ENCODE measurements at regions not wholly inside any gene's neighbourhood (a gene's known extent, or its start where the extent isn't known, plus 50 kb on each side); places are given as distances from the start of the nearest gene placed in this dataset.

GRCh38 chr10:108208732-108209131 is 1044.2 kb upstream of the SORCS1 start:
- H3K27ac ChIP-seq (replicated peaks in 1 of 4), result no peak overlapping the region

GRCh38 chr10:108208038-108208437 is 1043.5 kb upstream of the SORCS1 start:
- Histone ChIP-seq H3K36me3 (no peaks in the 10 kb centered on the region), H3K4me3 (no peak overlapping the region), H3K27me3 (no peaks in the 10 kb centered on the region), H3K27ac (replicated peaks in 1 of 4) (no peak overlapping the region), H3K9me3 (no peaks in the 10 kb centered on the region), H3K4me1 (no peaks in the 10 kb centered on the region)
- intact Hi-C loops (cut with DNase I), result no loop called here
- WGBS, result 85% methylated on average over 3 of the region's 3 CpGs
- DNase-seq (ENCODE audit: extremely low spot score), result no peak
- no peak for TF ChIP-seq EP300 (IDR thresholded peaks at IDR 0.05)
- TF ChIP-seq CTCF (IDR thresholded peaks at IDR 0.05), result no peak
- no peak for TF ChIP-seq POLR2AphosphoS5 (IDR thresholded peaks at IDR 0.05)
- TF ChIP-seq POLR2A (IDR thresholded peaks at IDR 0.05; ENCODE audit: low read depth), result no peak

More at GRCh38 chr10:108208732-108209131, 1044.2 kb upstream of the SORCS1 start:
- H3K4me3 ChIP-seq, result no peak overlapping the region
- intact Hi-C loops (cut with DNase I), result no loop called here
- no peaks in the 10 kb centered on the region for H3K9me3 ChIP-seq
- no peaks in the 10 kb centered on the region for H3K36me3 ChIP-seq
- no peaks in the 10 kb centered on the region for H3K27me3 ChIP-seq
- H3K4me1 ChIP-seq, result no peaks in the 10 kb centered on the region
- 84% methylated on average over 2 of the region's 2 CpGs for WGBS
- no peak for DNase-seq (ENCODE audit: extremely low spot score)
- TF ChIP-seq CTCF (IDR thresholded peaks at IDR 0.05) (no peak), POLR2AphosphoS5 (IDR thresholded peaks at IDR 0.05) (no peak), EP300 (IDR thresholded peaks at IDR 0.05) (no peak), POLR2A (IDR thresholded peaks at IDR 0.05; ENCODE audit: low read depth) (no peak)

GRCh38 chr10:108204528-108205305 is 1040.2 kb upstream of the SORCS1 start:
- no peaks in the 10 kb centered on the region for H3K4me1 ChIP-seq
- no peaks in the 10 kb centered on the region for H3K27me3 ChIP-seq
- no peaks in the 10 kb centered on the region for H3K9me3 ChIP-seq
- no peaks in the 10 kb centered on the region for H3K36me3 ChIP-seq
- no peak overlapping the region for H3K27ac ChIP-seq (replicated peaks in 1 of 4)
- intact Hi-C loops (cut with DNase I), result no loop called here
- no peak overlapping the region for H3K4me3 ChIP-seq
- no peak for TF ChIP-seq POLR2AphosphoS5 (IDR thresholded peaks at IDR 0.05)
- no peak for TF ChIP-seq POLR2A (IDR thresholded peaks at IDR 0.05; ENCODE audit: low read depth)
- peak in 2 of 3 experiments; percentile 14 to 36 for TF ChIP-seq CTCF (IDR thresholded peaks at IDR 0.05)
- TF ChIP-seq EP300 (IDR thresholded peaks at IDR 0.05), result no peak
- WGBS, result 61% methylated on average over 8 of the region's 8 CpGs
- no peak for DNase-seq (ENCODE audit: extremely low spot score)

GRCh38 chr10:108203905-108204527 is 1039.5 kb upstream of the SORCS1 start:
- TF ChIP-seq POLR2AphosphoS5 (IDR thresholded peaks at IDR 0.05), result no peak
- no peak for TF ChIP-seq EP300 (IDR thresholded peaks at IDR 0.05)
- no peak for TF ChIP-seq POLR2A (IDR thresholded peaks at IDR 0.05; ENCODE audit: low read depth)
- Histone ChIP-seq H3K9me3 (no peaks in the 10 kb centered on the region), H3K36me3 (no peaks in the 10 kb centered on the region), H3K27ac (replicated peaks in 1 of 4) (no peak overlapping the region), H3K4me1 (no peaks in the 10 kb centered on the region), H3K4me3 (no peak overlapping the region), H3K27me3 (no peaks in the 10 kb centered on the region)
- intact Hi-C loops (cut with DNase I), result no loop called here
- DNase-seq (ENCODE audit: extremely low spot score), result no peak
- whole genome bisulfite sequencing, result 79% methylated on average over 2 of the region's 3 CpGs

DNA sequence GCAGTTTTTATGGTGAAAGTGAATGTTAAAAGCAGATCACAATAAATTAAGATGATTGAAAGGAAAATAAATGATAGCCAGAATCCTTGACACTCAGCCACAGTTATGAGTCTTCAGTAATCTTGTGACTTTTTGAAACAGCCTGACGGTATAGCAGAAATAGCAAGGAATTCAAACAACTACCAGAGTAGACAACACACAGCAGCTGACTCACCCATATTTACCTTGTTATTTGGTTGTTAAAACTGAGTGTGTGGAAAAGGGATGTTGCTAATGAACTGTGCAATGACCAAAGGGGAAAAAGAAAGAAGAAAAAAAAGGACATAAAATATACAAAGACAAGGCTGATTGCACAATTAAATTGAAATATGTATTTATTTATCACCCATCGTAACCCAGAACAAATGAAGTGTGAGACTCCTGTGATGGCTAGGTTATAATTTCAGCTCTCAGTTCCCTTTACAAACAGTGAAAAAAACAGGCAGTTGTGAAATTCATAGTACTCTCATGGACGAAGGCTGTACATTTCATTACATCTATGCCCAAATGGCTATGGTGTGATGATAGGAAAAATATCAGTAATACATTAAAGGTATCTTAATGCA is 1023.0 kb upstream of the SORCS1 start:
- 49% methylated on average over 3 of the region's 3 CpGs for WGBS
- no peaks in the 10 kb centered on the region for H3K4me1 ChIP-seq
- TF ChIP-seq EP300 (IDR thresholded peaks at IDR 0.05) (no peak), POLR2A (IDR thresholded peaks at IDR 0.05; ENCODE audit: low read depth) (no peak), CTCF (IDR thresholded peaks at IDR 0.05) (no peak), POLR2AphosphoS5 (IDR thresholded peaks at IDR 0.05) (no peak)
- H3K36me3 ChIP-seq, result no peaks in the 10 kb centered on the region
- H3K9me3 ChIP-seq, result peaks cover 0 to 6% (median 0%) of the 10 kb centered on the region in 4 donors
- H3K4me3 ChIP-seq, result no peak overlapping the region
- no peaks in the 10 kb centered on the region for H3K27me3 ChIP-seq
- H3K27ac ChIP-seq (replicated peaks in 1 of 4), result no peak overlapping the region
- intact Hi-C loops (cut with DNase I), result no loop called here
- DNase-seq (ENCODE audit: extremely low spot score), result no peak
